ENCODE measurements at regions not wholly inside any gene's neighbourhood (a gene's known extent, or its start where the extent isn't known, plus 50 kb on each side); places are given as distances from the start of the nearest gene placed in this dataset.

DNA sequence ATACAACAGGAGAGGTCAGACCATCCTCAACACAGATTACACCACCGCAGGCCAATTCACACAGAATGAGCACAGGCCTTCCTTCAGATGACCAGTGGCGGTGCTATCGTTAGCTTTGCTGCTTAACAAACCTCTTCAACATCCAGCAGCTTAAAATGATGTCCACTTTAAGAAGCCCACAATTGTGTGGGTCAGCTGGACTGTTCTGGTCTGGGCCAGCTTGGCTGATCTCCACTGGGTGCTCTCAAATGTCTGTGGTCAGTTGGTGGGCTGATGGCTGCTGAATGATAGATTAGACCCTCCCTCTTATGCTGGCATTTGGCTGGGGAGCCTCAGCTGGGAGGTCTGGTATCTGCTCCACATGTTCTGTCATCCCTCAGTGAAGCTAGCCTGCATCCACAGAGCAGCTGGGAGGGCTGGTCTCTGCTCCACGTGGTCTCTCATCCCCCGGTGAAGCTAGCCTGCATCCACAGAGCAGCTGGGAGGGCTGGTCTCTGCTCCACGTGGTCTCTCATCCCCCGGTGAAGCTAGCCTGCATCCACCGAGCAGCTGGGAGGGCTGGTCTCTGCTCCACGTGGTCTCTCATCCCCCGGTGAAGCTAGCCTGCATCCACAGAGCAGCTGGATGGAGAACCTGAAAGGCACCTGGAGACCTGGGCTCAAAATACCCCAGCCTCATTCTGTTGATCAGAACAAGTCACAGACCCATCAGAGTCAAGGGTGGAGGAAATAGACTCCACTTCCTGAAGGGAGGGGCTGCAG, 203.6 kb upstream of the DIO3 start:
- DNase-seq (ENCODE audit: low spot score) = no peak

DNA sequence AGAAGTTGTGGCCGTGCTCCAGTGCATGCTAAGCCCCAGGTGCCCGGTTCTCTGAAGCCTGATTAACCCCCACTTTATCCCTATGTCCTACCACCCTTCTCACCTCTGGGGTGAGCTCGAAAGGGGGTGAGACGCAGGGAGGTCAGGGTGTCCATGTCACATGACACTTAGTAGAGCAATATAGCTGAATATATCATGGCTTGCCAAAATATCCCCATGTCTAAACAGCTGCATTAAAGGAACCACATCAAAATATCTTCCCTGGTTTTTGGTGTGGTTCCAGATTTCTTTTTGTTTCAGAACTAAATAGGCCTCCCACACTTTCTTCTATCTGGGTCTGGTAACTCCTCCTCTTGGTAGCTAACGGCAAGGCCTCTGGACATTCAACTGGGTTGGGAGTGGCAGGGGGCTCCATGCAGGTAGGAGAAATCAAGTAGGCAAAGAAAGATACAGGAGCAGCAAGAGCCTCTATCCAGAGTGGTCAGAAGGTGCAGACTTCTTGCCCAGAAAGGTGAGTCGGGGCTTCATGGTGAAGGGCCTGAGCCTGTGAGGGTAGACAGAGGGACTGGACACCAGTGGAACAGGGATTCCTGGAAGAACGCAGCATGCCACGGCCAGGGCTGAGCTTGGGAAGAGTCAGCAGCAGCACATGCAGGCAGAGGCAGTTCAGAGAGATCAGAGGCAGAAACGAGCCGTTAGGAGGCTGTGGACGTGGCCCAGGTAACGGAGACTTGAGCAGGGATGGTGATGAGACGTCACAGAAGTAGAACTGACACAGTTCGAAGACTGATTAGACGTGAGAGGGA, 202.8 kb upstream of the DIO3 start:
- no peak for DNase-seq (ENCODE audit: low spot score)

DNA sequence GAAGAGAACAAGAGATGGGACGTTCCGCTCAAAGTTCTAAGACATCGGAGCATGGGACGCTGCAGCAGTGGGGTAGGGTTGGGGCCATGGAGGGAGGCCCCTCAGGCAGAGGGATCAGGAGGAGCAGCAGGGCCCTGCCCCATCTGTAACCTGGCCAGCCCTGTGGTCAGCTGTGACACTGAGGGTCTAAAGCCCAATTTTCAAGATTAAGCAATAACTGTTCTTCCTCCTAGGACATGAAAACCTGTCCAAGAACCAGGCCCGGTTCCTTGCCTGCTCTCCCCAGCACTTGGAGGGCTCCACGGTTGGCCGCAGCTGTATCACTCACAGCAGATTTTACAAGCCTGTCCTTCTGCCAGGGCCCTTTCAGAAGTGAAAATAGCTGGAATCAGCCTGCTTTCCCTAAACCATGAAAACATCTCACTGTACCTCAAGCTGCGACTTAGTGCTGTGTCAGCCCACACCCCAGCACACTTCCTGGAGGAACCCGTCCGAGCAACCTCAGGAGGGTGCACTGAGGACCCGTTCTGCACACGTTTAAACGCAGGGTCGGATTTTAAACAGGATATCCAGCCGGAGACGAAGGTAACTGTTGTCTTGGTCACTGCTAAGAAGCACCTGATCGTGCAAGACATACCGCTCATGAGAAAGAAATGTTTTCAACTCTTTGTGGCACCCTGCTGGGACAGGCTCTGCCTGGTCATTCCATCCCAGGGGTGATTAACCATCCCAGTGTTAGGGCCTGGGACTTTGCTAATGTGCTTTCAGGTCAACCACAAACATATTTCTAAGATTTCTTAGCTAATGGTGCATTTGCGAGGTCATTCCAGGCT, 201.9 kb upstream of the DIO3 start:
- no peak for DNase-seq (ENCODE audit: low spot score)

DNA sequence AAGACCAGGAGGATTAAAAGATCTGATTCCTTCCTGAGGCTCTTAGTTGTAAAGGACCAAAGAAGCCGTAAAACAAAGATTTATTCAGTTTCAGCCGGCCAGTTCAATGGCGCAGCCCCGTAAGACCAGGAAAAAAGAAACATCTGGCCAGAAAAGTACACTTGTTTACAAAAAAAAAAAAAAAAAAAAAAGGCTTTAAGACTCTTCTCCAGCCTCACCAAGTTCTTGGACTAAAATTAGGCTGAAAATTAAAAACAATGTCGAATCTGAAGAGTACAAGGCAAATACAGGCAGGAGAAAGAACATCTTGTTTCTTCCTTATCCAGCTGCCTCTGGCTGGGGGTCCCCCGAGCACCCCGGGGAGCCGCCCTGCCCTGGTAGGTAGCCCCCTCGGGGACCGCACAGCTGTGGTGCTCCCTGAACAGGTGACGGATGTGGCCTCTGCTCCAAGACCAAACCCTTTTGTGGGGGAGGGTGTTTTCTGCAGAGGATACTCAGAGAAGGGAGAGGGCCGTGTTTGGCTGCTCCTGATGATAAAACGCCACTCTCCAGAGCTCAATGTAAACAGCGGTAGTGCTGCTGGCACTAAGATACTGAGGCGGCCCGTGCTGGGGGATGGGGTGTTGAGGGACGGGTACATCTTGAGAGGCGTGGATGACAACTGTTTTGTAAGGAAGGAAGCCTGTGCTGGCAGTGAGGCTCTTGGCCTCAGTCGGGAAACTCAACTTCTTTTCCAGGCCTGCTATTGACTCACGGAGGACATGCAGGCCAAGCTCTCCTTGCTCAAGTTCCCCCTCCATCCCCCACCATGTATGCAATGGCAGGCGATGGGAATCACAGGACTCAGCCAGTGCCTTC, 201.0 kb upstream of the DIO3 start:
- DNase-seq (ENCODE audit: low spot score) = no peak

DNA sequence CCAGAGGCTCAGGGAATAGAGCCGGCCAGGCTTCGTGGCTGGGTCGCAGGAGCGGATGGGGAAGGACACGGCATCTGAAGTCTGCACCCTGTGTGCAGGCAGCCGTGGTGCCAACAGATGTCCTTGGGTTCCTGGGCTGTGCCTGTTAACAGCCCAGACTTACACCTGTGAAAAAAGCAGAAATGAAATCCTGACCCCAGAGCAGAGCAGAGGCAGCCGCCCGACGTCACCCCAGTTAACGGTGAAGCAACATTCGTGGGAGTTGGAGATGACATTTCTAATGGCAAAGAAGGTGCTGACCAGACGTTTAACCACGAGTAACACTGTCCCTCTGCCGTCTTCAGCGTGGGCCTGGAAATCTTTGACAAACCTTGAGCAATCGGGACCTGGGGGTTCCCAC, 200.3 kb upstream of the DIO3 start:
- no peak for DNase-seq (ENCODE audit: low spot score)

DNA sequence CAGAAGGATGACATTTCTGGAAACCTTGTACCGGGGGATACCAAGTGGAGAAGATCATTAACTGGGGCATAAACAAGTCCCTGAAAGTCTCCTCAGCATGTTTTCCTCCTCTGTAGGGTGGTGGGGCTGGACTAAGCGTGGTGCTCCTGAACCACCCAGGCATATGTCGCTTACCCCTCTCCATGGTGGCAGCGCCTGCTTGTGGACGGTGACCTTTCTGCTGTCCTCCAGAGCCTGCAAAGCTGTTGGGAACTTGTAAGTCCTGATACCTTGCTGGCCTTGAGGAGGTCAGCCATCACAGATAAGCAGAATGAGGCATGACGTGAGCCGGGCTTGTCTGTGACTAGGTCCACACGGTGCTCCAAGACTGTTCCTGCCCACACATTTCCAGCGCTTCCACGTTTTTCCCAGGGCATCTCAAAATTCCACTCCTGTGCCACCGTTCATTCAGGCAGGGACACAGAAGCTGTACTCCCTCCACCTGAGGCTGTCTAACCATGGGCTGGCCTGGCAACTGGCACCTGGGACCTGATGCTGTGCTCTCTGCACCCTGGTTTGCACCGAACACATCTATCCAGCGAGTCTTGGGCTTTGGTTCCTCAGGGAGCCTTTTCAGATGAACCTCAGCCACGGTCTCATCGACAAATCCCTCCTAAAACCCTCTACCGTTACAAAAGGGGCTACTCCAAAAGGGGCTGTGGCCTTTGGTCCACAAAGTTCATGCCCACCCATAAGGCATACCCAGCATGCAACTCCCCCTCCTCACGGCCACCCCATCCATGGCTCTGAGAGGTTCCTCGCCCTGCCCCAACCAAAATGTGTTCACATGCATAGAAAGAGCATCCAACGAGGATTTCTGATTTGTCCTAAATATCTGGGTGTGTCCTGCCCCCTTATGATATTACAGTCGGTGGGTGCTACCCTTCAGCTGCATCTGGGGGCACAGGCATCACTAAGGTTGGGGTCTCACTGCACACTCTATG, 199.6 kb upstream of the DIO3 start:
- DNase-seq (ENCODE audit: low spot score) = no peak

DNA sequence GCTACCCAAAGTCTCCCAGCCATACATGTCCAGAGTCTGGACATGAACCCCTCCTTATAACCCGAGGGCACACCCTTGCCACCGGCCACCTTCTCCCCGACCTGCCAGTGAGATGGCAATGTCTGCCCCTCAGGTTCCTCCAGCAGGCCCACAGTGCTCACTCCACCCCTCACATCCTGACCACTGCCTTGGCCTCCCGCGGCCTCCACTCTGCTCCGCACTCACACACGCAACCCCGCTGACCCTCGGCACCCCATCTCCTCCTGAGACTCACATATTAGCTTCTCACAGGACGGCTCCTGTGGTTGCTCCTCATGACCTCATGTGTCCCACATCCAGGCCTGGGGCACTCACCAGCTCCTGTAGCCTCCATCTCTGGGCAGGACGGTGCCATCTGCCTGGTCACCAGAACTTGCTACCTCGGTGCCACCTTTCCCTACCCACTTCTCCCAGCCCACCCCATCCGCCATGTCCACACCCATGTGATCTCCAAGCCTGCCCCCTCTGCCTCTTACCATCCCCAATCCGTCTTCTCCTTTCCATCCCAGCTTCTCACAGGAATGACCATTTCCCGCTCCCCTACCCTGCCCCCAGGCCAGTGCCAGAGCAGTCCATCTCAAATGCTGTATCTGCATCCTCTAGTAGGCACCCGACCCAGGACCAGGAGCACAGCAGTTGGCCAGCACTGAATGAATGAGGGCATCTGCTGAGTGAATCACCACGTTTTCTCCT, 198.6 kb upstream of the DIO3 start:
- no peak for DNase-seq (ENCODE audit: low spot score)

DNA sequence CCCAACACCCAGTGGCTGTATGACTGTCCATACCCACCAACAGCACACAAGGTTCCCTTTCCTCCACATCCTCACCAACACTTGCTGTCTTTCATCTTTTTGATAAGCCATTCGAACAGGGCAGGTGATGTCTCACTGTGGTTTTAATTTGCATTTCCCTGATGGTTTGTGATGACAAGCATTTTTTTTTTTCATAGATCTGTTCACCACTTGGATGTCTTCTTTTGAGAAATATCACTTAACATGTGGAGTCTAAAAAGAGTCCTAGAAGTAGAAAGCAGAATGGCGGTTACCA, 198.1 kb upstream of the DIO3 start:
- no peak for DNase-seq (ENCODE audit: low spot score)

DNA sequence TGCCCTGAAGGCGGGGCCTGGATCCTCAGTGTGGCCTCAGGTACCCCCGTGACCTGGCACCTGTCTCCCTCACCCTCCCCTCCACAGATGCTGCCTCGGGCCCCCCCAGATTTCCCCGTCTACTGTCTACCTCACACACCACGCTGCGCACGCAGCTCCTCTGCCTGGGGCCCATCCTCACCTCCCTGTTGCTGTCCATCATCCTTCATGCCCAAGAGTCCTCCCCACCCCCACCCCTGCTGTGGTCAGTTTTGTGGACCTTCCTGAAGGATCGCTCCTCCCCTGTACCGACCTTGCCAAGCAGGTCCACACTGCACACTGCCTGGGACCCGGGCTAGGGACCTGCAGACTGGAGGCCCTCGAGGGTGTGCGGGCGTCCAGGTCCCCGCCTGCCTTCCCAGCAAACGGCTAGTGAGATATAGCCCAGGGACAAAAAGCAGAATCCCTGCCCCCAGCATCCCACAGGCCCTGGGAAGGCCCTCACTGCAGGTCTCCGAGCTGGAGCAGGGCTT, 197.4 kb upstream of the DIO3 start:
- no peak for DNase-seq (ENCODE audit: low spot score)

DNA sequence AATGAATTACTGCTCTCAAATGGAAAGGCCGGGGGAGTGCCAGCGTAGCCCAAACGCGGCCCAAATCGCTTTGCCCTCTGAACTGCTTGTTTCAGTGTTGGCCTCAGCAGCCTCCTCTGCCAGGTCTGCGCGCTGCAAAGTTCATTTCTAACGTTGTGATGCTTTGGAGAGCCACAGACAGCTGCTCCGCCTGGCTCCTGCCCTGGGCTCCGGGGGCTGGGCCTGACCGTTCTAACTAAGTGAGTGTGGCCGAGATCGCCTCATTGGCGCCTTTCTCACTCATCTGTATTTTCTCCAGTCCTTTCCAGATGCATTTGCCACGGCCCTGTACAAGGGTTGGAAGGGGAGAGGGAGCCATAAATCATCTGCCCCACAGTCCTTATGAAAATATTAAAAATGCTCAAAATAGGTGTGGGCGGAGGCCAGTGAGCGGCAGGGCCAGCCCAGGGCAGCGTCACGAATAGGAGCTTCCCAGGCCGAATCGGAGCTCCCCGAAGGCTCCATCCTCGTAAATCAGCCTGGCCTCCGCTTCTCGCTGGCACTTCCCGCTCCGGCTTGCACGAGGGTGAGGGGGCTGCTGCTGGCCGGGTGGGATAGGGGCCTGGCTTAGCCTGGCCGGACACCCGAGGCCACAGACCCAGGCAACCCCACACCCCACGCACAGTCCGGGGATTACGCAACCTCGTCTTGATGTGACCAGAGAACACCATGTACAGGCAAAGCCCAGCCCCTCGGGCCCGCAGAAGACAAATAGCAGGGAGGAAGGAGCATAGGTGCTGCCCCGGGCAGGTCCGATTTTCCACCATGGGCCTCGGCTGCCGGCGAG, 196.6 kb upstream of the DIO3 start:
- DNase-seq (ENCODE audit: low spot score) = no peak

DNA sequence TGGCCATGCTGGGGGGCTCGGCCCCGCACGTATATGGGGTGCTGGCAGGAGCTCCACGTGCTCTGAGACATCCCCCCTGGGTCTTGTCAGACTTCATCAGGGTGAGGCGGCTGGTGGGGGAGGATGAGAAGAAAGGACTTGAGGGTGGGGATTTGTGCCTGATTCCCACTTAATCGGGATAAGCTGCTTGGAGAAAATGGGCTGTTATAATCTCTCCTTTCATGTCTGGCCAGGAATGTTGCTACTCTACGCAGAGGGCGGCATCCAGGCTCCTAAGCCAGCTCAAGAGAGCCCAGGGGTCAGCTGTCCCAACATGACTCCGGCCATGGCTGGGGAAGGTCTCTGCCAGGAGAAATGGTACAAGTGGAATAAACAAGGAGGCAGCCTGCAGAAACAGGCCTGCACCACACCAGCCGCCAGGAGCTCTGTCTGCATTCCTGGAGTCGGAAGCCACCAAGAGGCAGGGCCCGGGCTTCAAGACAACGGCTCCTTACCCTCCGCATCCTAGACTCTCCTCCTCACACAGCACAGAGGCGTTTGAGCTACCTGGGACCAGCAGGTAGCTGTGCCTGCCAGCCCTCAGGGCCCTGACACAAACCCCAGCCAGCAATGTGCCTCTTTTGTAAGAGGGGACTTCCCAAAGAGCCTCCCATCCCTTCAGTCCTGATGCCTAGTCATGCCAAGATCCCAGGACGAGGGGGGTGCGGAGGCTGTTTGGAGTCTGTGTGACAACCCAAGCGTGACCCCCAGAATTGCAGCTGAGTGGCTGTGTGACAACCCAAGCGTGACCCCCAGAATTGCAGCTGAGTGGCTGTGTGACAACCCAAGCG, 195.8 kb upstream of the DIO3 start:
- DNase-seq (ENCODE audit: low spot score) = no peak

DNA sequence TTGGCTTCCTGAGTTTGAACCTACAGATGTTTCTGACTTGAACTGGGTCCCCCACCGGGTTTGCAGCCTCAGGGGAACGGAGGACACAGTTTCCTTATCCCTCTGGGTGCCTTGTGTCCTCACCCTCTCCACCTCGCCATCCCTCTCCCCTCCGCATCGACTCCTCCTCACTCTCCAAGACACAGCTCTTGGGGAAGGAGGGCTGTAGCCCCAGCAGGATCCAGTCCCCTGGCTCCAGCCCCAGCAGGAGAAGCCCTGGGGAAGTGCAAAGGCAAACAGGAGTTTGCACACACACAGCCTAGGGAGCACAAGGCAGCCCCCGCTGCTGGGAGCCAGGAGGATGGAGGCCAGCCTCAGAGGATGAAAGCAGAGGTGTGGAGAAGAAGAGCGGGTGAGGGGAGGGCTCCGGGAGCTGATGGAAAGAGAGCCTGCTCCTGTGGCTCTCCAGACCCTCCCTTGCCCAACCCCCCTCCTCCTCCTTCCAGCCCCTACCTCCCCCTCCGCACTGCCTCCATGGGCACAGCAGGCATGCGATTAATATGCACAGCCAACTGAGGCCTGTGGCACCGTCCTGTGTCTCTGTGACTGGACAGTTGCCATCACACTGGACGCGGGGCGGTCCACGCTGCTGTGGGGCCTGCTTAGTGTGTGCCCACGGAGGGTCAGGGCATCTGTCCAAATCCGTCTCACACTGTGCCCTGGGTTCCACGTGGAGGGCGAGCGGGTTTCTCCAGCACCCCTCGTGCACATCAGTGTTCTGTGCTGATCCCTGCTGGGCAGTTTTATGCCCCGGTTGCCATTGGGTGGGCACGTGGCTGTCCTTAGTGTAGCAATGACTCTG, 193.7 kb upstream of the DIO3 start:
- no peak for DNase-seq (ENCODE audit: low spot score)

DNA sequence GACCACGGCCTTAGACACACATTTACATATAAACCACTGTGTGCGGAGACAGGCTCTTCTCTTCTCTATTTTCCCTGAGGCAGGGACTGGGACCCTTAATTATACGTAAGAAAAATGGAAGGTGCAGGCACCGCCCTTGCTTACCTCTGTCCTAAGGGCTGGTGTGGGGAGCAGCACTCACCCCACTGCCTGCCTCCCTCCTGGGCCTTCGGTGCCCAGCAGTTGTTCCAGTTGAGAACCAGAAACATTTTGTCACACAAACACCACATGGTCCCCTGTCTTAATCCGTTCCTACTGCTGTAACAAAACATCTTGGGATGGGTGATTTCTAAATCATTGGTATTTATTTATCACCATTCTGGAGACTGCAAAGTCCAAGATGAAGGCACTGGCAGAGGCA, 192.7 kb upstream of the DIO3 start:
- DNase-seq (ENCODE audit: low spot score) = no peak

DNA sequence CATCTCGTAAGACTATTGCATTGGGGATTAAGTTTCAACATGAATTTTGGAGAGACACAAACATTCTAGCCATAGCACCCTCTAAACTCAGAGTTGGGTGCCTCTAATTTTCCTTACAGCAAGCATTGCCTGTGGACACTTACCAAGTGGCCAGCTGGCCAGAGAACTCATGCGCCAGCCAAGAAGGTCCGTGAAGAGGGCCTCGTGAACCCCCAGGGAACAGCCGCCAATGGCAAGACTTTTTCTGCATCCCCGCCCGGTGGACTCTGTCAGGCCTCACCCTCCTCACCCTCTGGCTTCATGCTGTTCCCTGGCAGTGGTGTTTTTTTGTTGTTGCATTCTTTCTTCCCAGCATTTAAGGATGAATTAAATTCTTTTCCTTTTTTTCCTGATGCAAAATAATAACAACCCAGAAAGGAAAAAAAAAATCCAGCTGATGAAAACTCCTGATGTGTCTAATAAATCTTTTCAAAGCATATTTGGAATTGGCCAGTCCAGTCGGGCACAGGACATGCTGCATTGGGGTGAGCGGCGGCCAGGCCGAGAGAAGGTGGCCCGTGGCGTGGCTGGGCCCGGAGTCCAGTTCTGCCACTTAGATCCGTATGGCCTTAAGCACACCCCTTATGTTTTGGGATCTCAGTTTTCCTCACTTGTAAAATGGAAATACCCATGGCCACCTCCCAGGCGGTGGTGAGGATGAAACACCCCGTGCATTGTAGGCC, 191.9 kb upstream of the DIO3 start:
- no peak for DNase-seq (ENCODE audit: low spot score)

DNA sequence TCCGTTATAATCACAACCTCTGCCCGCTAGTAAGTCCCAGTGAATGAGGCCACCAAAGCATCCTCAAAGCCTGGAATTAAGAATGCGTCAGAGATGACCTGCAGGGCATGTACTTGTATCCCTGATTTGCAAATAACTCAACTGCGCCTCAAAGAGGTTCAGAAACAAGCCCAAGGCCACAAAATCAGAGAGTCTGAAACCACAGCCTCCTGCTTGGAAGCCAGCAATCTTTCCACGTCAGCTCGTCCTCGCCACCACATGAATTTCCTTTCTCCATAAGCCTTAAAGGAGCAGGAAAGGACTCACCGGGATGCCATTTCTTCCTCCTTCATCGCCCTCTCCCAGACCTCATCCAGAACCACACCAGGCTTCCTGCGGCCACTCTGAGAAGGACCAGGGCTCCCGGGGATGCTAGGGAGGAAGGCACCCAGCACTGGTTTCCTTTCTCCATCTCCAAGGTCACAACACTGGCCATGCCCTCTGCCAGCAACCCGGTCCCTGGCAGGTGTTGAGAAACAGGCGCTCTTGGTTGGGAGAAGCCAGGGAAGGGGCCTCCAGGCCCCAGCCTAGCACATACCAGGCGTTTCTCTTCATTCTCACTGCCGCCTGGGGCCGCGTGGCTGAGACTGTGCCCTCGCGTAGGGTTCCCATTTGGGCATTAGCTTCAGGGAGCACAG, 191.2 kb upstream of the DIO3 start:
- no peak for DNase-seq (ENCODE audit: low spot score)

Measured in COLO829 (cell line).